ENCODE measurements at regions not wholly inside any gene's neighbourhood (a gene's known extent, or its start where the extent isn't known, plus 50 kb on each side); places are given as distances from the start of the nearest gene placed in this dataset.

DNA sequence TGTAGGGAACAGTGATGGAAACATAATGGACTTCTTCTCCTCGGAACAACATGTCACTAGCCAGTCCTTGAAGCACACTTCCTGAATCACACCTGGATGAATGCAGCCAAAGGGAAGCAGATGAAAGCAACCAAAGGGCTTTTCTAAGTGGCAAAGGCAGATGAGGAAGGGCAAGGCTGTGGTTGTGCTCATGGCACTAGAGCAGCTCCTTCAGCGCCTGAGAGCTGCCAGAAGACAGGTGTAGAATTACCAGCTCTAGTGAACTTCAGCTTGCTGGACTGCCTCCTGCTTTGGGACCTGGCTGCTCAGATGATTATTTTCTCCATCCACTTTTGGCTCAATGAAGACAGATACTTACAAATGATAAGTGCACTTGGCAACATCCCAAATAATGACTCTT, 1372.1 kb upstream of the SEL1L start:
- no peaks in the 10 kb centered on the region for H3K36me3 ChIP-seq (ENCODE audit: insufficient read depth, low read length)
- no peaks in the 10 kb centered on the region for H3K4me1 ChIP-seq (ENCODE audit: insufficient read depth, low read length, poor library complexity, severe bottlenecking)
- H2AFZ ChIP-seq (ENCODE audit: low read length), result no peak overlapping the region
- H3K27ac ChIP-seq (ENCODE audit: low read depth, low read length, poor library complexity, severe bottlenecking), result no peak overlapping the region
- ChIA-PET POLR2A (no interaction called here), CTCF (ENCODE audit: unreplicated experiment) (no interaction called here)
- H3K9me3 ChIP-seq (ENCODE audit: low read length), result no peaks in the 10 kb centered on the region
- TF ChIP-seq, protein P1, sequence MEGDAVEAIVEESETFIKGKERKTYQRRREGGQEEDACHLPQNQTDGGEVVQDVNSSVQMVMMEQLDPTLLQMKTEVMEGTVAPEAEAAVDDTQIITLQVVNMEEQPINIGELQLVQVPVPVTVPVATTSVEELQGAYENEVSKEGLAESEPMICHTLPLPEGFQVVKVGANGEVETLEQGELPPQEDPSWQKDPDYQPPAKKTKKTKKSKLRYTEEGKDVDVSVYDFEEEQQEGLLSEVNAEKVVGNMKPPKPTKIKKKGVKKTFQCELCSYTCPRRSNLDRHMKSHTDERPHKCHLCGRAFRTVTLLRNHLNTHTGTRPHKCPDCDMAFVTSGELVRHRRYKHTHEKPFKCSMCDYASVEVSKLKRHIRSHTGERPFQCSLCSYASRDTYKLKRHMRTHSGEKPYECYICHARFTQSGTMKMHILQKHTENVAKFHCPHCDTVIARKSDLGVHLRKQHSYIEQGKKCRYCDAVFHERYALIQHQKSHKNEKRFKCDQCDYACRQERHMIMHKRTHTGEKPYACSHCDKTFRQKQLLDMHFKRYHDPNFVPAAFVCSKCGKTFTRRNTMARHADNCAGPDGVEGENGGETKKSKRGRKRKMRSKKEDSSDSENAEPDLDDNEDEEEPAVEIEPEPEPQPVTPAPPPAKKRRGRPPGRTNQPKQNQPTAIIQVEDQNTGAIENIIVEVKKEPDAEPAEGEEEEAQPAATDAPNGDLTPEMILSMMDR (conservative IDR thresholded peaks at IDR 0.05; ENCODE audit: low read length), result no peak
- H3K79me2 ChIP-seq (ENCODE audit: insufficient read depth, low read depth, low read length), result no peaks in the 10 kb centered on the region
- no peak overlapping the region for H3K4me2 ChIP-seq (ENCODE audit: low read length)
- no peak for DNase-seq (ENCODE audit: low spot score)
- no TSS peak for BruUV-seq (replicated peaks)
- H4K20me1 ChIP-seq (ENCODE audit: insufficient read depth, low read length), result no peaks in the 10 kb centered on the region
- H3K4me3 ChIP-seq (ENCODE audit: low read depth, low read length, poor library complexity, severe bottlenecking), result no peak overlapping the region
- no peaks in the 10 kb centered on the region; the same call in 1 of the 2 replicates for H3K9me2 ChIP-seq (ENCODE audit: insufficient read depth, low read length)
- intact Hi-C loops (cut with micrococcal nuclease; ENCODE audit: unreplicated experiment), result no loop called here

DNA sequence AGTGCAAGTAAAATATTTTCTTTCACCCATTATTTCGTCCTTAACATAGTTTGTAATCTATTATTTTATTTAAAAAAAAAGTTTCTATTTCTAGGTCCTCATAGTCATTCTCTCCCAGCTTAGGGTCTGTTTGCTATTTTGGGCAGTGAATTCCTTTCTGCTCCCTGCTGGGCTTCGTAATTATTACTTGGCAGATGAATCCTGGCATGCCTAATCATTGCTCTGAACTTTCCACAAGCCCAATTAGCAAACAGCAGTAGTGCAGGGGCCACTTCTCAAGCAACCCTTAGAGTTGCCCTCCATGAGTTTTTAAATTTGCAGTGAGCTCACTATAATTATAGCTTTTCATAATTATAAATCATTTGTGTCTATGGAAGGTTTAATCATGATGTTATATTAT, 1378.3 kb upstream of the SEL1L start:
- no TSS peak for BruUV-seq (replicated peaks)
- Histone ChIP-seq H3K9me2 (ENCODE audit: insufficient read depth, low read length) (no peaks in the 10 kb centered on the region; the same call in 1 of the 2 replicates), H3K4me3 (ENCODE audit: low read depth, low read length, poor library complexity, severe bottlenecking) (no peak overlapping the region), H3K36me3 (ENCODE audit: insufficient read depth, low read length) (no peaks in the 10 kb centered on the region), H4K20me1 (ENCODE audit: insufficient read depth, low read length) (no peaks in the 10 kb centered on the region), H3K79me2 (ENCODE audit: insufficient read depth, low read depth, low read length) (no peaks in the 10 kb centered on the region), H3K4me2 (ENCODE audit: low read length) (no peak overlapping the region), H3K4me1 (ENCODE audit: insufficient read depth, low read length, poor library complexity, severe bottlenecking) (no peaks in the 10 kb centered on the region), H3K27ac (ENCODE audit: low read depth, low read length, poor library complexity, severe bottlenecking) (no peak overlapping the region), H2AFZ (ENCODE audit: low read length) (no peak overlapping the region), H3K9me3 (ENCODE audit: low read length) (no peaks in the 10 kb centered on the region)
- TF ChIP-seq, protein P1 (conservative IDR thresholded peaks at IDR 0.05; ENCODE audit: low read length), result no peak
- TF ChIP-seq EZH2phosphoT487 (IDR thresholded peaks at IDR 0.05; ENCODE audit: borderline replicate concordance, low read depth, low read length), result no peak
- ChIA-PET POLR2A (interaction anchor here (0.8 kb wide), 1 partner anchor 1715 kb away, joined by 3 read pairs; no protein-coding TSS in a partner anchor), CTCF (ENCODE audit: unreplicated experiment) (no interaction called here)
- no peak for DNase-seq (ENCODE audit: low spot score)
- intact Hi-C loops (cut with micrococcal nuclease; ENCODE audit: unreplicated experiment), result no loop called here

DNA sequence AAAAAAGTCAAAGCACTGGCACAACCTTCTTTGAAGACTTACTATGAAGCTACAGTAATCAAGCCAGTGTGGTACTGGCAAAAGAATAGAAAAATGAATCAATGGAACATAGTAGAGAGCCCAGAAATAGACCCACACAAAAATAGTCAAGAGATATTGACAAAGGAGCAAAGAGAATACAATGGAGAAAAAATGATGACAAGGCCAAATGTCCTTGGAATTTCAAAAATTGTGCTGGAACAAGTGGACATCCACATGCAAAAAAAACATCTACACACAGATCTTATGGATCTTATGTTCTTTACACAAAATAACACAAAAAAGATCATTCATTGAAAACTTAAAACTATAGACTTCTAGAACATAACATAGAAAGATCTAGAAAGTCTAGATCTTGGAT, 1379.7 kb upstream of the SEL1L start:
- no peak overlapping the region for H3K4me3 ChIP-seq (ENCODE audit: low read depth, low read length, poor library complexity, severe bottlenecking)
- no peaks in the 10 kb centered on the region for H3K36me3 ChIP-seq (ENCODE audit: insufficient read depth, low read length)
- H3K27ac ChIP-seq (ENCODE audit: low read depth, low read length, poor library complexity, severe bottlenecking), result no peak overlapping the region
- POLR2A ChIA-PET, result interaction anchor here (0.7 kb wide), 1 partner anchor 909 kb away, joined by 3 read pairs; no protein-coding TSS in a partner anchor
- H3K9me3 ChIP-seq (ENCODE audit: low read length), result no peaks in the 10 kb centered on the region
- no peaks in the 10 kb centered on the region for H4K20me1 ChIP-seq (ENCODE audit: insufficient read depth, low read length)
- H3K4me1 ChIP-seq (ENCODE audit: insufficient read depth, low read length, poor library complexity, severe bottlenecking), result no peaks in the 10 kb centered on the region
- H3K4me2 ChIP-seq (ENCODE audit: low read length), result no peak overlapping the region
- no TSS peak for BruUV-seq (replicated peaks)
- no peak overlapping the region for H2AFZ ChIP-seq (ENCODE audit: low read length)
- TF ChIP-seq, protein P1 (conservative IDR thresholded peaks at IDR 0.05; ENCODE audit: low read length), result no peak
- TF ChIP-seq EZH2phosphoT487 (IDR thresholded peaks at IDR 0.05; ENCODE audit: borderline replicate concordance, low read depth, low read length), result no peak
- DNase-seq (ENCODE audit: low spot score), result no peak
- H3K79me2 ChIP-seq (ENCODE audit: insufficient read depth, low read depth, low read length), result no peaks in the 10 kb centered on the region
- no peaks in the 10 kb centered on the region; the same call in 1 of the 2 replicates for H3K9me2 ChIP-seq (ENCODE audit: insufficient read depth, low read length)
- CTCF ChIA-PET (ENCODE audit: unreplicated experiment), result no interaction called here
- intact Hi-C loops (cut with micrococcal nuclease; ENCODE audit: unreplicated experiment), result no loop called here

Measured in OCI-LY7 (cell line).